ENCODE measurements at regions not wholly inside any gene's neighbourhood (a gene's known extent, or its start where the extent isn't known, plus 50 kb on each side); places are given as distances from the start of the nearest gene placed in this dataset.

DNA sequence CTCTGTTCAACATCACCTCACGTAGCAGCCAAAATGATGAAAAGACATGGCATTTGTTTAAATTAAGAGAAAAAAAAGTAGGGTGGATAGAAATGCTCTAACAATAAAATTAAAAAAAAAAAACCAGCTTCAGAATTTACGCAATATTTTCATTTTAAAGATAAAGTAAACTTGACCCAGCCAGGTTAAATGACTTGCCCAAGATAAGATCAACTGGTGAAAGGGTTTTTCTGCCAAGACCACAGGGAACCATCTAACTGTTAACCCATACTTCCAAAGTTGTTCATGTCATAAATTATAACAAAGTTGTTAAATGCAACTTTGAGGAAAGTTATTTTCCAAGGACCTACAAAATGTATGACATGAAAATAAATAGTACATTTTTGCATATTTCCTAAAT lies 129.6 kb upstream of the SOX5 start:
- no peak overlapping the region for H3K4me3 ChIP-seq (ENCODE audit: low read length)
- 64% methylated on average over 2 of the region's 2 CpGs for WGBS
- DNase-seq, result no peak
- ATAC-seq, result no peak
- H3K27ac ChIP-seq (ENCODE audit: low read length), result no peak overlapping the region
- no peaks in the 10 kb centered on the region for H3K4me1 ChIP-seq (ENCODE audit: control insufficient read depth, insufficient read depth, low read length)
- H3K9me3 ChIP-seq (ENCODE audit: control insufficient read depth, low read length), result no peaks in the 10 kb centered on the region
- intact Hi-C loops (cut with DNase I), result no loop called here
- H3K27me3 ChIP-seq (ENCODE audit: control insufficient read depth, insufficient read depth), result no peaks in the 10 kb centered on the region

DNA sequence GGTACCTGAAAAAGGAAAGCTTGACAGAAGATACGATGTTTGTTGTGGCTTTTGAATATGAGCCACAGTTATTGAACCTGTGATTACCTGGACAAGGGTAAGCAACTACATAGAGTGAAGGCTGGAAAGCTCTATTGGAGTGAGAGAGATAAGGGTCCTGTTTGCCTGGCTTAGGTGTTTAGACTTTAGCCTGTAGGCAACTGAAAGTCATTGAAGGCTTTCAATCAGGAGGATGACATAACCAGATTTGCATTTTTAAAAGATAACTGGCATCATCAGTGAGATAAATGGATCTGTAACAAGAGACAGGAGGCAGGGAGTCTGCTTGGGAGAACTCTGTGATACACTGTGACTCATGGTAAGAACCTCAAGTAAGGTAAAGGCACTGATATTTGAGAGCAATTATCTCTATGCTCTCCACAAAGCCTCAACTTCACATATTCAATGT lies 128.9 kb upstream of the SOX5 start:
- no peak overlapping the region for H3K4me3 ChIP-seq (ENCODE audit: low read length)
- no peaks in the 10 kb centered on the region for H3K27me3 ChIP-seq (ENCODE audit: control insufficient read depth, insufficient read depth)
- WGBS, result 90% methylated on average over 1 of the region's 1 CpG
- no peak for ATAC-seq
- no peaks in the 10 kb centered on the region for H3K9me3 ChIP-seq (ENCODE audit: control insufficient read depth, low read length)
- H3K4me1 ChIP-seq (ENCODE audit: control insufficient read depth, insufficient read depth, low read length), result no peaks in the 10 kb centered on the region
- no peak overlapping the region for H3K27ac ChIP-seq (ENCODE audit: low read length)
- intact Hi-C loops (cut with DNase I), result no loop called here
- no peak for DNase-seq

DNA sequence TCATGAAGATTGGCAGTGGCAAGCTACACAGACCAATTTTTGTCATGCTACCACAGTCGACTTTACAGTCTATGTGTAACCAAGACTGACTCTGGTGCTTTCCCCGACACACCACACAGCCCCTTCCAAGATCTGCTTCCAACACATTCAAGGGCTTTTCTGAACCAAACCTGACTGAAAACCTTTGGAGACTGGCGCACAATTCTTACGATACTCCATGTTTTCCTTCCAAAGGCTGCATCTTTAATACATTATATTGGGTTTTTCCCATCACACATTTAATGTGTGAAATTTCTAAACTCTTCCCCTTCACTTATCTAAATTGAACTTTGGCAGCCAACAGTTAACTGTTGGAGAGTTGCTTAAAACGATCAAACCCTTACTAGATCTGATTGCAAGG lies 127.7 kb upstream of the SOX5 start:
- DNase-seq, result no peak
- ATAC-seq, result no peak
- 81% methylated on average over 5 of the region's 5 CpGs for WGBS
- Histone ChIP-seq H3K4me1 (ENCODE audit: control insufficient read depth, insufficient read depth, low read length) (no peaks in the 10 kb centered on the region), H3K9me3 (ENCODE audit: control insufficient read depth, low read length) (no peaks in the 10 kb centered on the region), H3K4me3 (ENCODE audit: low read length) (no peak overlapping the region), H3K27me3 (ENCODE audit: control insufficient read depth, insufficient read depth) (no peaks in the 10 kb centered on the region), H3K27ac (ENCODE audit: low read length) (no peak overlapping the region)
- intact Hi-C loops (cut with DNase I), result no loop called here

DNA sequence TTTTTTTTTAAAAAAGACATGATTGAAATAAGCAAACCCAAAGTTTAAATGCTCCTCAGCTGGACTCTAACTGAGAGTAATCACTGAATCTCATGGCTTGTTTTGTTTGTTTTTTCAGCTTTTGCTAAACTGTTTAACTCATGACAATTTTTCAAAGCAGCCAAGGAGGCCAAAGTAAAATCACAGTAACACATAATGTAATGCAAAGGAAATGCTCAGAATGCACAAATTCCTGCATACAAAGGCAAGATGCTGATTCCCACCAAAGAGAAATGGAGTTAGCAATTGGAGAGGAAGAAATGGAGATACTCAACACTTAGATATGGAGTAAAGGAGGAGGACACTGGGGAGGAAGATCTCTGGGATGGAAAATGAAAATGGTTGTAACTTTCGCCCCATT lies 126.2 kb upstream of the SOX5 start:
- Histone ChIP-seq H3K4me3 (ENCODE audit: low read length) (no peak overlapping the region), H3K27me3 (ENCODE audit: control insufficient read depth, insufficient read depth) (no peaks in the 10 kb centered on the region), H3K27ac (ENCODE audit: low read length) (no peak overlapping the region), H3K4me1 (ENCODE audit: control insufficient read depth, insufficient read depth, low read length) (no peaks in the 10 kb centered on the region), H3K9me3 (ENCODE audit: control insufficient read depth, low read length) (no peaks in the 10 kb centered on the region)
- DNase-seq (no peak), ATAC-seq (no peak)
- WGBS, result 93% methylated on average over 1 of the region's 1 CpG
- intact Hi-C loops (cut with DNase I), result no loop called here

DNA sequence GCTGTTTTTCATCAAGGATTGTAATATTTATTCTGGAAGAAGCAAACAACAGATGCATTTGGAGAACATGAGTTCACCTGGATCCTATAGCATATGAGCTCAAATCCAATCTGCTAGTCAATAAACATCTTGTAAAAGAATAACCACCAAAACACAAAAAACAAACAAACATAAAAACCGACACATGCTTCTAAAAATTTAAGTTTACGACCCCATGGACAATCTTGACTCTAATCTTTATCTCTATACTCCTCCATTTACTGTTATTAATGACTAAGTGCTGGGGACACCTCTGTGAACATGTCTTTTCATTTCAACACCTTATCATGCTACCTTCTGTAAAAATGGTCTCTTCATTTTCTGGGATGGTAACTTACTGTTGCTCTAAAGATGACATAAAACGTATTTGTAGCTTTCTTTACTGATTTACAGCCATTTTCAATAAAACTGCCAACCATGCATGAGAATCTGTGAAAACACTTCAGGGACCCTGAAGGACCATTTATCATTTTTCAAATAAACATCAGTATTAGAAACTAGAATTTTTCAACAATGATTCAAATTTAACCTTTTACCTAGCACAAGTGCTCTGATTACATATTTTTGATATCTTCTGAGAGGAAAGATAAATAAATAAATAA lies 123.8 kb upstream of the SOX5 start:
- no peaks in the 10 kb centered on the region for H3K9me3 ChIP-seq (ENCODE audit: control insufficient read depth, low read length)
- DNase-seq (no peak), ATAC-seq (no peak)
- H3K27me3 ChIP-seq (ENCODE audit: control insufficient read depth, insufficient read depth), result no peaks in the 10 kb centered on the region
- H3K27ac ChIP-seq (ENCODE audit: low read length), result no peak overlapping the region
- intact Hi-C loops (cut with DNase I), result no loop called here
- no peak overlapping the region for H3K4me3 ChIP-seq (ENCODE audit: low read length)
- WGBS, result 88% methylated on average over 3 of the region's 3 CpGs
- peaks cover 2% of the 10 kb centered on the region for H3K4me1 ChIP-seq (ENCODE audit: control insufficient read depth, insufficient read depth, low read length)

DNA sequence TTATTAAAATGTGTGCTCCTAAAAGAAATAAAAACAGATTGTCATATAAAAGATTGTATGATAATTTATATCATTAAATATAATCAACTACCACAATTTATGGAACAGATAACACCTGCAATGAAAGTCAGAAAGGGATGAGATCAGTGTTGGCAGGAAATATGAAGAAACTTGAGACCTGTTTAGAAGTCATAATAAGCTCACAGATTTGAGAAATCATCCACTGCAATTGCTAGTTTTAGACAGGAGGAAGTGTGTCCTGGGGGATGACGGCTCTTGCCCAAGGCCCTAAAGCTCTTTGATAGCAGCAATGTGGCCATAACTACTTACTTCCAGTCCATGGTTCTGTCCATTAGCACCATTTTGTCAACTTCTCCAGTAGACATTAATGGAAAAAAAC lies 122.8 kb upstream of the SOX5 start:
- ATAC-seq, result no peak
- peaks cover 2% of the 10 kb centered on the region for H3K4me1 ChIP-seq (ENCODE audit: control insufficient read depth, insufficient read depth, low read length)
- H3K9me3 ChIP-seq (ENCODE audit: control insufficient read depth, low read length), result no peaks in the 10 kb centered on the region
- H3K27ac ChIP-seq (ENCODE audit: low read length), result no peak overlapping the region
- H3K4me3 ChIP-seq (ENCODE audit: low read length), result no peak overlapping the region
- no peaks in the 10 kb centered on the region for H3K27me3 ChIP-seq (ENCODE audit: control insufficient read depth, insufficient read depth)
- no peak for DNase-seq
- intact Hi-C loops (cut with DNase I), result no loop called here
- 73% methylated on average over 1 of the region's 1 CpG for WGBS

DNA sequence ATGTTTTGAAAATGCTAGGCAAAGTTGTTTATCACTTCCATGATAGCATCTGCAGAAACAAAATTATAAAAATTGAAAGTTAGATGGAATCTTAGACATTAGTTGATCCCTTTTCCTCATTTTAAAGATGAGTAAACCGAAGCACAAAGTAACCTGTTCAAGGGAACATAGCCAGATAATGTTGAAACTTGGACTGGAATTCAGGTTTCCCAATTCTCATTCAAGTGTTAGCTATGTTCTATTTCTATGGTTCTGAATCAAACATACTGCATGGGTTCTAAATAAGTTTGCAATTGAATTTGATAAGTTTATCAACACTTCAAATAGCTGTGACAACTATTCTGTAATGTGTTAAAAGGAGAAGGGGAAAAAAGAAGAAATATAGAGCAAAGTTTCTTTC lies 122.4 kb upstream of the SOX5 start:
- peaks cover 2% of the 10 kb centered on the region for H3K4me1 ChIP-seq (ENCODE audit: control insufficient read depth, insufficient read depth, low read length)
- H3K27me3 ChIP-seq (ENCODE audit: control insufficient read depth, insufficient read depth), result no peaks in the 10 kb centered on the region
- no peak overlapping the region for H3K4me3 ChIP-seq (ENCODE audit: low read length)
- no peaks in the 10 kb centered on the region for H3K9me3 ChIP-seq (ENCODE audit: control insufficient read depth, low read length)
- intact Hi-C loops (cut with DNase I), result no loop called here
- ATAC-seq (no peak), DNase-seq (no peak)
- H3K27ac ChIP-seq (ENCODE audit: low read length), result no peak overlapping the region
- 87% methylated on average over 1 of the region's 1 CpG for WGBS

DNA sequence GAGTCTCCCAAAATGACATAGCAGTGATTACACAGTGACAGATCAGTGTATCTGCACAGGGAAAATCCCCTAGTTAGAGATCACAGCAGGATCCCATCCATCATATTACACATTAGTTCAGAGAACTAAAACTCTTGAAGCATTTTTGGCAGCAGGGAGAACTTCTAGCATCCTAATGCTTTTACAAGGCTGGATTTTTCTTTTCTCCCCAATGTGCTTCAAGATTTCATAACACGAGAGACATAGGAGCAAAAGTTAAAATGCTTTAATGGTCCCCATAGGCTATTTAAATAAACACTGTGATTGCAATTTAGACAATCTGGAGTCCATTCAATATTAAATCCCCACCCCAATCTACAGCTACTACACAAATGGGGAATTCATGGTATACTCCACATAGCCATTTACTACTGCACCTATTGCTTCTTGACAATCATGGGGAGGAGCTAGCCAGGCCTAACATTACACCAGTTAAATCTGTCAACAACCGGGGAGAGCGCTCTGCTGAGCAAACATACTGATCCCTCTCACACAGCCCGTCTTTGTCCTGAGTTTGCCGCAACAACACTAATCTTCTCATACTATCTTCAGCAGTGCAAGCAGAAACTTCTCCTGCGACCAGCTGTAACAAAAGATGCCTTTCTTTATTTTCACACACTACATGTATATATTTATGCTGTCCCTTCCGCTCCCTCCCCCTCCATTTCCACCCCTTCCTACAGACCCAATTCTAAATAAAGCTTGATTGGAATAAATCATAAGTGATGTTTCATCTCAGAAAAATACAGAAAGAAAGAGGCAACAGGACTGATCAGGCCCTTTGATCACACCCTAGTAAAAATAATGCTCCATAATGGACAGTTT lies 120.3 kb upstream of the SOX5 start:
- H3K27ac ChIP-seq (ENCODE audit: low read length), result no peak overlapping the region
- ATAC-seq, result peak; percentile 50 to 52

DNA sequence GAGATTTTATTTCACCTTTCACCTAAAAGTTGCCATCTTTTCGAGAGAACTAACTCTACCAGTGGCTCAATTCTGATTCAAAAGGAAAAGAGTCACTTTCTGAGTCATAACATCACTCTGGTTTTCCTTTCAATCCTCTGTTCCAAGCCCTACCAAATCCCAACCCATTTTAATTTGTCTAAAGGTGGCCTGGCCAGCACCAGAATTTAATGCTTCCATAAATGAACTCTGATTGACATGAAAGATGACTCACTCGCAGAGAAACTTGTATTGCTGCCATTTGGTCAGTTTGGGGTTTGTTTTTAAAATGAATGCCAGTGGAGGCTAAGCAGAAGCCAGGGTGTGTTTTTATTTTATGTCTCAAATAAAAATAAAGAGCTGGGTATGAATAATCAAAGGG lies 117.4 kb upstream of the SOX5 start:
- ATAC-seq (peak in 1 of 2 donors; percentile 57), DNase-seq (no peak)
- H3K4me3 ChIP-seq (ENCODE audit: low read length), result no peak overlapping the region
- peaks cover 2% of the 10 kb centered on the region for H3K4me1 ChIP-seq (ENCODE audit: control insufficient read depth, insufficient read depth, low read length)
- WGBS, result 79% methylated on average over 2 of the region's 2 CpGs
- H3K27ac ChIP-seq (ENCODE audit: low read length), result no peak overlapping the region
- no peaks in the 10 kb centered on the region for H3K9me3 ChIP-seq (ENCODE audit: control insufficient read depth, low read length)
- intact Hi-C loops (cut with DNase I), result no loop called here
- H3K27me3 ChIP-seq (ENCODE audit: control insufficient read depth, insufficient read depth), result no peaks in the 10 kb centered on the region

More for the DNA sequence above, 120.3 kb upstream of the SOX5 start:
- H3K9me3 ChIP-seq (ENCODE audit: control insufficient read depth, low read length), result no peaks in the 10 kb centered on the region
- H3K27me3 ChIP-seq (ENCODE audit: control insufficient read depth, insufficient read depth), result no peaks in the 10 kb centered on the region
- WGBS, result 57% methylated on average over 7 of the region's 7 CpGs
- H3K4me1 ChIP-seq (ENCODE audit: control insufficient read depth, insufficient read depth, low read length), result peaks cover 2% of the 10 kb centered on the region
- DNase-seq, result peak in 1 of 3 donors; percentile 12
- no peak overlapping the region for H3K4me3 ChIP-seq (ENCODE audit: low read length)
- intact Hi-C loops (cut with DNase I), result no loop called here

DNA sequence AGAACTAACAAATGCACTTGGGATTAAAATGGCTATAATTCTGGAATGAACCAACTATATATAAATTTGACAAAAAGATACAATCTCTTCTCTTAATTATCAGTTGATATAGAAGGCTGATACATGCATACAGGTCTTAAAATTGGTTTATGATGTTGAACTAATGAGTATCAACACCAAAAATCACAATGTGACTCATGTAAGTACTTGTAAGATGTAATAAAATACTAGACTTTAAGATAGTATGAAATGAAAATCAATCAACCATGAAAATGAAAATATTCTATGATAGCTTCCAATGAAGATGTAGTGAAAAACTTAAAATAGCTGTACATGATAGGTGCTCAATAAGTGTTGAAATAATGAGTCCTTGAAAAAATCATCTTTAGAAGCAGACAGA lies 116.6 kb upstream of the SOX5 start:
- H3K4me1 ChIP-seq (ENCODE audit: control insufficient read depth, insufficient read depth, low read length), result peaks cover 2% of the 10 kb centered on the region
- ATAC-seq (no peak), DNase-seq (no peak)
- no peaks in the 10 kb centered on the region for H3K27me3 ChIP-seq (ENCODE audit: control insufficient read depth, insufficient read depth)
- intact Hi-C loops (cut with DNase I), result no loop called here
- H3K27ac ChIP-seq (ENCODE audit: low read length), result no peak overlapping the region
- no peak overlapping the region for H3K4me3 ChIP-seq (ENCODE audit: low read length)
- H3K9me3 ChIP-seq (ENCODE audit: control insufficient read depth, low read length), result no peaks in the 10 kb centered on the region

DNA sequence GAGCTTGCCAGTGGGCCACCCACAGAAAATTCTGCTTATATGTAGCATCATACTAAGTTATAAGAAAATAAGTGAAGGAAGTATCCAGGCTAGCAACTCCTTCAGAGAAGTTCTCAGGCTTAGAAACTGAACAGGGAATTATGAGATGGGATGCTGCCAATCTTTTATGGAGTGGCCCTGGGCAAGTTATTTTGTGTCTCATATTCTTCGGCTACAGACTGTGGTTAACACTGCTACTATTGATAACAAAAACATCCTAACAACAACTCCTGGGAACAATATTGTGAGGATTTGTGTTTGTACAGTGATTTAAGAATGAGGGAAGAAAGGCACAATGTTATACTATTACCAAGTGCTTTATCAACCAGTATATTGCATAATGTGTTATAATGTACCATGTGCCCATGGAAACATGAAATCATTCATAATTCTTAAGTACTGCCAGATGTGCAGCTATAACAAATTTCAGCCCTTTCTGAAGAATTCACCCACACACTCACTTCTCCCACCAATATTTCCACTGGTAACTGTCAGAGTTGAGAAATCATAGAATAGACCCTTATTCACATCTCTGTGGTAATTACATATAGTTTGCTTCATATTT lies 113.3 kb upstream of the SOX5 start:
- intact Hi-C loops (cut with DNase I), result no loop called here
- Histone ChIP-seq H3K9me3 (ENCODE audit: control insufficient read depth, low read length) (no peaks in the 10 kb centered on the region), H3K4me3 (ENCODE audit: low read length) (no peak overlapping the region), H3K27me3 (ENCODE audit: control insufficient read depth, insufficient read depth) (no peaks in the 10 kb centered on the region), H3K27ac (ENCODE audit: low read length) (no peak overlapping the region), H3K4me1 (ENCODE audit: control insufficient read depth, insufficient read depth, low read length) (no peaks in the 10 kb centered on the region)
- DNase-seq, result no peak
- 50% methylated on average over 1 of the region's 1 CpG for WGBS
- ATAC-seq, result peak; percentile 47 to 51
